Right atrium auricular region (tissue), 2 donors: ENCODE measurements at regions not wholly inside any gene's neighbourhood (a gene's known extent, or its start where the extent isn't known, plus 50 kb on each side); places are given as distances from the start of the nearest gene placed in this dataset.

ENCODE experiments used
- DNase-seq: peaks from one replicate; pipeline ENCODE4 v3.0.0-alpha.2; 2019; ENCODE audit warnings: low spot score
- H3K27ac ChIP-seq, 2 donors: fragments of 200-600 bp; sonication (generic); 1 replicate in 1 of 2; 2 replicates in 1 of 2; pipeline ENCODE4 v1.5.1; 2016 to 2019
- H3K27me3 ChIP-seq, 2 donors: fragments of 200-600 bp; sonication (generic); one replicate each; pipeline versions ENCODE4 v1.5.1 to v1.6.0; 2017 to 2019
- H3K36me3 ChIP-seq: fragments of 200-600 bp; sonication (generic); one replicate; pipeline ENCODE4 v1.5.1; 2016
- H3K4me1 ChIP-seq, 2 donors: fragments of 200-600 bp; sonication (generic); one replicate each; pipeline versions ENCODE4 v1.5.1 to v1.6.0; 2017 to 2019
- H3K4me3 ChIP-seq, 2 donors: fragments of 200-600 bp; sonication (generic); 1 replicate in 1 of 2; 2 replicates in 1 of 2; pipeline ENCODE4 v1.5.1; 2017 to 2019; ENCODE audit warnings: mild to moderate bottlenecking in 1 of 2, moderate library complexity in 1 of 2
- H3K9me3 ChIP-seq, 2 donors: fragments of 200-600 bp; sonication (generic); one replicate each; pipeline ENCODE4 v1.5.1; 2019
- CTCF ChIP-seq, 2 donors: fragments of 200-600 bp; sonication (generic); IDR thresholded peaks; one replicate each; pipeline ENCODE4 v1.5.1; 2019; ENCODE audit warnings: antibody characterized with exemption in 2 of 2

GRCh38 chr2:180481998-180482397, 474.9 kb upstream of the CWC22 start:
- no peak overlapping the region for H3K27ac ChIP-seq
- H3K36me3 ChIP-seq, result no peaks in the 10 kb centered on the region
- no peak for TF ChIP-seq CTCF (IDR thresholded peaks at IDR 0.05)
- no peak for DNase-seq
- H3K4me1 ChIP-seq, result no peaks in the 10 kb centered on the region
- no peaks in the 10 kb centered on the region for H3K27me3 ChIP-seq
- no peaks in the 10 kb centered on the region for H3K9me3 ChIP-seq
- no peak overlapping the region for H3K4me3 ChIP-seq

GRCh38 chr2:180478883-180479282, 471.8 kb upstream of the CWC22 start:
- Histone ChIP-seq H3K4me1 (no peaks in the 10 kb centered on the region), H3K27me3 (no peaks in the 10 kb centered on the region), H3K27ac (no peak overlapping the region), H3K36me3 (no peaks in the 10 kb centered on the region), H3K9me3 (no peaks in the 10 kb centered on the region), H3K4me3 (no peak overlapping the region)
- no peak for TF ChIP-seq CTCF (IDR thresholded peaks at IDR 0.05)
- no peak for DNase-seq

- H3K36me3 ChIP-seq, result no peaks in the 10 kb centered on the region
- no peaks in the 10 kb centered on the region for H3K4me1 ChIP-seq
- no peaks in the 10 kb centered on the region for H3K27me3 ChIP-seq
- no peak for TF ChIP-seq CTCF (IDR thresholded peaks at IDR 0.05)
- H3K4me3 ChIP-seq, result no peak overlapping the region
- no peak overlapping the region for H3K27ac ChIP-seq
- no peaks in the 10 kb centered on the region for H3K9me3 ChIP-seq
- DNase-seq, result no peak
Measured at GRCh38 chr2:180474716-180475115, 467.6 kb upstream of the CWC22 start.

DNA sequence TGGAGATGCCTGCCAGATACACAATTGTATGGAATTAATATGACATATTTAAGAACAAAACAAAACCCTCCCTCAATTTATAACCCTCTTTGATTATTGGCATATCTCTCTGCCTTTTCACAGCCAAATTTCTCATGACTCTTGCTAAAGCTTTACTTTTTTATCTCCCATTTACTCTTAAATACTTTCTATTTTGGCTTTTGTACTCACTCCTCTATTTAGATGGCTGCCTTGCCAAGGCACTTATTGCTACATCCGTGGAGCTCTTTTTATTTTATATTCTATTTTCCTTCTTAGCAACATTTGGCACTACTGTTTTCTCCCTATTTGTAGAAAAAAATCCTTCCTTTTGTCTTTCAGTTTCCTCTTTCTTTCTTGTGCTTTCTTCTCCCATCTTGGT, 466.4 kb upstream of the CWC22 start:
- Histone ChIP-seq H3K4me3 (no peak overlapping the region), H3K4me1 (no peaks in the 10 kb centered on the region), H3K9me3 (peaks cover 0 to 5% of the 10 kb centered on the region in 2 donors), H3K27ac (no peak overlapping the region), H3K36me3 (no peaks in the 10 kb centered on the region), H3K27me3 (no peaks in the 10 kb centered on the region)
- DNase-seq, result no peak
- no peak for TF ChIP-seq CTCF (IDR thresholded peaks at IDR 0.05)

DNA sequence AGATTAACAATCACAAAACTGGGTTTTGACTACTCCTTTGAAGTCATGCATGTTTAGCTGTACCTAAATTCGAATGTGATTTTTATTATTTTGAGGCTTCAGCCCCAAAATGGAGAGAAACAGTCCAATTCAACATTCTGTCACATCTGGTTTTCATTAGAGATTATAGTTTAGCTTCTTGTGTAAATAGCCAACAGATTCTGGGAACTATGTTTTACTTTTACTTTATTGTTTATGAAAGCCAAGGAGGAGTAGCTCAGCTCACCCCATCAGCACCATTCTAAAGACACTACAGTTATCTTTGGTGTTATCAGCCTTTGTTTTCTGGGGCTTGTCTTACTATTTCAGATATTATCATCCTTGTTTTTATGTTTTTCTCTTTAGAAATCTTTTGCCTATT, 465.0 kb upstream of the CWC22 start:
- Histone ChIP-seq H3K36me3 (no peaks in the 10 kb centered on the region), H3K4me1 (no peaks in the 10 kb centered on the region), H3K4me3 (no peak overlapping the region), H3K27ac (no peak overlapping the region), H3K9me3 (peaks cover 0 to 12% of the 10 kb centered on the region in 2 donors), H3K27me3 (no peaks in the 10 kb centered on the region)
- no peak for TF ChIP-seq CTCF (IDR thresholded peaks at IDR 0.05)
- DNase-seq, result no peak

GRCh38 chr2:180463608-180464007, 456.5 kb upstream of the CWC22 start:
- TF ChIP-seq CTCF (IDR thresholded peaks at IDR 0.05), result no peak
- no peaks in the 10 kb centered on the region for H3K4me1 ChIP-seq
- no peaks in the 10 kb centered on the region for H3K27me3 ChIP-seq
- H3K36me3 ChIP-seq, result no peaks in the 10 kb centered on the region
- H3K27ac ChIP-seq, result no peak overlapping the region
- H3K4me3 ChIP-seq, result no peak overlapping the region
- no peak for DNase-seq
- peaks cover 0 to 9% of the 10 kb centered on the region in 2 donors for H3K9me3 ChIP-seq
